IMR-90 (cell line): ENCODE measurements at regions not wholly inside any gene's neighbourhood (a gene's known extent, or its start where the extent isn't known, plus 50 kb on each side); places are given as distances from the start of the nearest gene placed in this dataset.

Experiments used
- ATAC-seq: fragments of 200-7000 bp; cut with Tn5 transposase; 2 replicates; pipeline ENCODE4 v1.9.1; 2020; ENCODE audit warnings: low read depth, mild to moderate bottlenecking, moderate library complexity
- BruUV-seq: library from RNA; stranded (reverse); fragments of 400-500 nt; replicated peaks from 2 replicates; lab custom pipeline; 2021; lab: Mats Ljungman, UMichigan
- CTCF ChIA-PET: fragments of 300-600 bp; formaldehyde crosslinking; extraction: SDS; loops from one replicate; lab custom pipeline; 2021; ENCODE audit warnings: antibody characterized with exemption; lab: Yijun Ruan, JAX
- POLR2A ChIA-PET: fragments of 300-600 bp; sonication (Branson Sonifier 250); formaldehyde crosslinking; loops from one replicate; lab custom pipeline; 2022; ENCODE audit warnings: antibody characterized with exemption; ENCODE audit not compliant: unreplicated experiment; lab: Charles Lee
- DNase-seq: peaks from one replicate; pipeline ENCODE4 v3.0.0; 2013
- H2AFZ ChIP-seq: replicated peaks from 2 replicates; pipeline ENCODE3; 2013; ENCODE audit warnings: low read length, mild to moderate bottlenecking; ENCODE audit not compliant: poor library complexity
- H2AK5ac ChIP-seq: 2 replicates; pipeline ENCODE4 v1.6.1; 2013; ENCODE audit warnings: low read depth, low read length, inconsistent platforms
- H2AK9ac ChIP-seq: replicated peaks from 2 replicates; pipeline ENCODE3; 2013; ENCODE audit warnings: mild to moderate bottlenecking, low read depth, low read length, moderate library complexity; ENCODE audit not compliant: poor library complexity
- H2BK120ac ChIP-seq: 2 replicates; pipeline ENCODE4 v1.6.1; 2013; ENCODE audit warnings: low read depth, low read length, inconsistent platforms
- H2BK15ac ChIP-seq: 3 replicates; pipeline ENCODE4 v1.6.1; 2013; ENCODE audit warnings: low read depth, low read length, inconsistent platforms
- H2BK20ac ChIP-seq: 2 replicates; pipeline ENCODE4 v1.6.1; 2013; ENCODE audit warnings: low read depth, mild to moderate bottlenecking, inconsistent platforms, low read length, moderate library complexity
- H2BK5ac ChIP-seq: 2 replicates; pipeline ENCODE4 v1.6.1; 2013; ENCODE audit warnings: mild to moderate bottlenecking, low read depth, low read length, inconsistent platforms; ENCODE audit not compliant: poor library complexity, severe bottlenecking
- H3K14ac ChIP-seq: replicated peaks from 2 replicates; pipeline ENCODE4 v1.6.1; 2013; ENCODE audit warnings: low read depth, low read length, inconsistent platforms
- H3K18ac ChIP-seq: 2 replicates; pipeline ENCODE4 v1.6.1; 2013; ENCODE audit warnings: low read depth, low read length, control low read depth
- H3K23ac ChIP-seq: 2 replicates; pipeline ENCODE4 v1.6.1; 2013; ENCODE audit warnings: low read depth, low read length, inconsistent platforms
- H3K27ac ChIP-seq: 2 replicates; pipeline ENCODE4 v1.5.1; 2013; ENCODE audit warnings: mild to moderate bottlenecking, control low read depth, low read length; ENCODE audit not compliant: insufficient read depth
- H3K27me3 ChIP-seq: 2 replicates; pipeline ENCODE4 v1.6.1; 2013; ENCODE audit warnings: low read length; ENCODE audit not compliant: control insufficient read depth, insufficient read depth
- H3K36me3 ChIP-seq: 2 replicates; pipeline ENCODE4 v1.6.1; 2013; ENCODE audit warnings: low read length, mixed read lengths; ENCODE audit not compliant: control insufficient read depth, insufficient read depth
- H3K4ac ChIP-seq: 2 replicates; pipeline ENCODE4 v1.6.1; 2013; ENCODE audit warnings: low read depth, low read length, inconsistent platforms
- H3K4me1 ChIP-seq: 2 replicates; pipeline ENCODE4 v1.6.1; 2013; ENCODE audit warnings: low read length, mixed read lengths; ENCODE audit not compliant: control insufficient read depth, insufficient read depth
- H3K4me2 ChIP-seq: 2 replicates; pipeline ENCODE4 v1.6.1; 2013; ENCODE audit warnings: low read depth, mild to moderate bottlenecking, control low read depth, low read length, moderate library complexity
- H3K4me3 ChIP-seq: 2 replicates; pipeline ENCODE4 v1.5.1; 2013; ENCODE audit warnings: low read depth, mild to moderate bottlenecking, control low read depth, low read length, moderate library complexity; ENCODE audit not compliant: insufficient read depth
- H3K56ac ChIP-seq: 2 replicates; pipeline ENCODE4 v1.6.1; 2013; ENCODE audit warnings: low read length, inconsistent platforms; ENCODE audit not compliant: insufficient read depth; ENCODE audit errors: extremely low read depth
- H3K79me1 ChIP-seq, 2 experiments: 2 replicates each; pipeline ENCODE4 v1.6.1; 2013; ENCODE audit warnings: low read length in 2 of 2, inconsistent platforms in 1 of 2, low read depth in 1 of 2
- H3K9ac ChIP-seq: 2 replicates; pipeline ENCODE4 v1.6.1; 2013; ENCODE audit warnings: low read depth, low read length, control low read depth
- H3K9me1 ChIP-seq: 2 replicates; pipeline ENCODE4 v1.6.1; 2013; ENCODE audit warnings: low read length, inconsistent platforms; ENCODE audit not compliant: insufficient read depth
- H3K9me3 ChIP-seq: 2 replicates; pipeline ENCODE4 v1.6.1; 2013; ENCODE audit warnings: low read length; ENCODE audit not compliant: control insufficient read depth, insufficient read depth
- H4K20me1 ChIP-seq: 2 replicates; pipeline ENCODE4 v1.6.1; 2013; ENCODE audit warnings: low read length, inconsistent platforms; ENCODE audit not compliant: insufficient read depth
- H4K5ac ChIP-seq: 2 replicates; pipeline ENCODE4 v1.6.1; 2013; ENCODE audit warnings: mild to moderate bottlenecking, low read depth, low read length, control low read depth
- H4K8ac ChIP-seq, 2 experiments: 2 replicates each; pipeline ENCODE4 v1.6.1; 2013; ENCODE audit warnings: low read depth in 2 of 2, low read length in 2 of 2, control low read depth in 1 of 2, inconsistent platforms in 1 of 2
- H4K91ac ChIP-seq: 2 replicates; pipeline ENCODE4 v1.6.1; 2013; ENCODE audit warnings: low read depth, low read length, inconsistent platforms; ENCODE audit not compliant: insufficient read depth
- BHLHE40 ChIP-seq: fragments of 150-350 bp; IDR thresholded peaks from 2 replicates; pipeline ENCODE4 v1.6.1; 2016; ENCODE audit warnings: mild to moderate bottlenecking, low read depth, low read length
- CHD1 ChIP-seq: IDR thresholded peaks from 2 replicates; pipeline ENCODE4 v1.6.1; 2012; ENCODE audit warnings: low read depth, low read length, improper control_type of control experiment
- FOS ChIP-seq: fragments of 150-350 bp; IDR thresholded peaks from 2 replicates; pipeline ENCODE4 v1.6.1; 2016; ENCODE audit warnings: low read depth, low read length
- MXI1 ChIP-seq: IDR thresholded peaks from 2 replicates; pipeline ENCODE4 v1.6.1; 2012; ENCODE audit warnings: low read depth, mild to moderate bottlenecking, low read length, moderate library complexity, borderline replicate concordance
- WGBS, 2 experiments: methylation state at CpG; one replicate each; pipeline versions ENCODE4 v1.1.5 to v1.1.7; 2013; ENCODE audit warnings: missing lambda C conversion rate in 2 of 2; ENCODE audit not compliant: insufficient read length in 1 of 2; ENCODE audit errors: extremely low coverage in 2 of 2; 5-methylcytosine and 5-hydroxymethylcytosine counted together
- dilution Hi-C: fragments of 300-500 bp; cut with HindIII; formaldehyde crosslinking; loops from one replicate; pipeline ENCODE4 v1.14.3; 2018; ENCODE audit warnings: low sequenced_read_pairs; ENCODE audit not compliant: unreplicated experiment
- in situ Hi-C: fragments of 300-500 bp; cut with MboI; formaldehyde crosslinking; loops from 3 replicates; pipeline ENCODE4 v1.14.3; 2019; ENCODE audit warnings: low sequenced_read_pairs, inconsistent platforms, mixed read lengths
- intact Hi-C: fragments of 100-400 bp; cut with micrococcal nuclease; formaldehyde crosslinking; loops from 2 replicates; pipeline ENCODE4 v1.10.0; 2022
- TF ChIP-seq, protein P1 (sequence below): fragments of 150-350 bp; IDR thresholded peaks from 2 replicates; pipeline ENCODE4 v1.6.1; 2016; ENCODE audit warnings: low read depth, mild to moderate bottlenecking, low read length, moderate library complexity, borderline replicate concordance

DNA sequence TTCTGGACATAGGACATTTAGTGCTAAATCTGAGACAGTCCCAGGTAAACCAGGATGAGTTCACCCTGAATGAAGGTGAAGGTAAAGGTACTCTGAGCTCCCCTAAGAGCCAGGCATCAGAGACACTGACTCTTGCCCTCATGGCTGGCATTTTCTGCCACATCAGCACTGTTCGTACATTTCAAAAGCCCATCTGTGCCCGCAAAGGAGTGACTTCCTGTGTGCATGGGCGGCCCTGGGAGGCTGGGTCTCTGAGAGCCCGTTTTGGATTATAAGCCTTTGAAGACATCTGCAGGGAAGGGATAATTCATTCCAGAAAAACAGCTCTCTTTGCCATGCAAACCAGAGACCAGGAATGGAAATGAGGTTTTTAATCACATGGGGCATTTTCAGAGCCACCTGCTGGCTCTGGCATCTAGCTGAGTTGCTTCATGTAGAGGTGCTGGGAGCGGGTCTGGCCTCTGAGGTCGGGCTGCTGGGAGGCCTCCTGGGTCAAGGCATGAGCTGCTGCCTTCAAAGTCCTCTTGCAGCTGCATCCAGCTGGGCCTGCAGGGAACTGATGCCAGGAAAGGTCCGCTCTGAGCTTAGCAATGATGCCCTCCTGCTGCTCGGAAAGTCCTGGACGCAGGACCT, 348.3 kb downstream of the DHX35 start:
- no peak overlapping the region for H3K14ac ChIP-seq
- no peaks in the 10 kb centered on the region for H3K9me3 ChIP-seq
- H2AK9ac ChIP-seq = no peak overlapping the region
- no TSS peak for BruUV-seq
- H4K20me1 ChIP-seq = no peaks in the 10 kb centered on the region
- dilution Hi-C loops (no loop called here), in situ Hi-C loops (no loop called here), intact Hi-C loops (no loop called here)
- no peak overlapping the region for H4K8ac ChIP-seq
- no peak overlapping the region for H3K4me3 ChIP-seq
- H3K4me1 ChIP-seq = no peaks in the 10 kb centered on the region
- ATAC-seq (no peak), DNase-seq (no peak)
- H2BK15ac ChIP-seq = no peak overlapping the region
- ChIA-PET POLR2A (no interaction called here), CTCF (no interaction called here)
- H3K9ac ChIP-seq = no peak overlapping the region
- 23% methylated on average over 5 of the region's 9 CpGs; no CpG with 5 or more reads in 1 of the 2 experiments for WGBS, 2 experiments
- no peaks in the 10 kb centered on the region for H3K79me1 ChIP-seq
- no peak for TF ChIP-seq CHD1
- no peak for TF ChIP-seq FOS
- no peak for TF ChIP-seq BHLHE40
- TF ChIP-seq, protein P1, sequence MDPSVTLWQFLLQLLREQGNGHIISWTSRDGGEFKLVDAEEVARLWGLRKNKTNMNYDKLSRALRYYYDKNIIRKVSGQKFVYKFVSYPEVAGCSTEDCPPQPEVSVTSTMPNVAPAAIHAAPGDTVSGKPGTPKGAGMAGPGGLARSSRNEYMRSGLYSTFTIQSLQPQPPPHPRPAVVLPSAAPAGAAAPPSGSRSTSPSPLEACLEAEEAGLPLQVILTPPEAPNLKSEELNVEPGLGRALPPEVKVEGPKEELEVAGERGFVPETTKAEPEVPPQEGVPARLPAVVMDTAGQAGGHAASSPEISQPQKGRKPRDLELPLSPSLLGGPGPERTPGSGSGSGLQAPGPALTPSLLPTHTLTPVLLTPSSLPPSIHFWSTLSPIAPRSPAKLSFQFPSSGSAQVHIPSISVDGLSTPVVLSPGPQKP = no peak
- TF ChIP-seq MXI1 = no peak
- no peak overlapping the region for H3K18ac ChIP-seq
- no peak overlapping the region for H3K27ac ChIP-seq
- H2BK120ac ChIP-seq = no peak overlapping the region
- H4K91ac ChIP-seq = no peak overlapping the region
- H3K36me3 ChIP-seq = no peaks in the 10 kb centered on the region
- H3K4ac ChIP-seq = no peak overlapping the region
- H3K56ac ChIP-seq = no peak overlapping the region
- H2BK20ac ChIP-seq = no peak overlapping the region
- no peak overlapping the region for H2AK5ac ChIP-seq
- H3K23ac ChIP-seq = no peak overlapping the region
- no peaks in the 10 kb centered on the region for H3K9me1 ChIP-seq
- no peak overlapping the region for H4K5ac ChIP-seq
- no peak overlapping the region for H3K4me2 ChIP-seq
- no peak overlapping the region for H2BK5ac ChIP-seq
- H3K27me3 ChIP-seq = no peaks in the 10 kb centered on the region
- no peak overlapping the region for H2AFZ ChIP-seq
